GM21786 (cell line): ENCODE measurements at regions not wholly inside any gene's neighbourhood (a gene's known extent, or its start where the extent isn't known, plus 50 kb on each side); places are given as distances from the start of the nearest gene placed in this dataset.
A peak's percentile ranks its signal among the peaks of the same experiment; 100 is the strongest.

Source experiments
- ATAC-seq: cut with Tn5 transposase; IDR thresholded peaks from one replicate; pipeline ENCODE4 v1.9.1; 2021; ENCODE audit not compliant: unreplicated experiment

DNA sequence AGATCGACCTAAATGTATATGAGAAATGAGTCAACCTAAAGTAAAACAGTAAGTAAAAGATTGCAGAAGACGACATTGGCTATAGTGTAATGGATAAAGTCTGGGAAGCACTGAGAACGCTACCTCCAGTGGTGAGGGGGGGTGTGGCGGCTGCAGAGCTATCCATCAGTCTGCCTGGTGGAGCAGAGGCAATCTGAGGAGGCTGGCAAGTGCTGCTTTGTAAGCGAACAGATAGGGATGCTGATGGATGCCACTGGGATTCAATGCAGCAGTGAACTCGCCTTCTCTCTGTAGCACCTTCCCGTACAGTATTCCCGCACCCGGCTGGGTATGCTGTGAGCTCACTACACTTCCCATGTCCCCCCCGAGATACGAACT is 261.5 kb downstream of the NSG2 start:
- ATAC-seq = no peak

DNA sequence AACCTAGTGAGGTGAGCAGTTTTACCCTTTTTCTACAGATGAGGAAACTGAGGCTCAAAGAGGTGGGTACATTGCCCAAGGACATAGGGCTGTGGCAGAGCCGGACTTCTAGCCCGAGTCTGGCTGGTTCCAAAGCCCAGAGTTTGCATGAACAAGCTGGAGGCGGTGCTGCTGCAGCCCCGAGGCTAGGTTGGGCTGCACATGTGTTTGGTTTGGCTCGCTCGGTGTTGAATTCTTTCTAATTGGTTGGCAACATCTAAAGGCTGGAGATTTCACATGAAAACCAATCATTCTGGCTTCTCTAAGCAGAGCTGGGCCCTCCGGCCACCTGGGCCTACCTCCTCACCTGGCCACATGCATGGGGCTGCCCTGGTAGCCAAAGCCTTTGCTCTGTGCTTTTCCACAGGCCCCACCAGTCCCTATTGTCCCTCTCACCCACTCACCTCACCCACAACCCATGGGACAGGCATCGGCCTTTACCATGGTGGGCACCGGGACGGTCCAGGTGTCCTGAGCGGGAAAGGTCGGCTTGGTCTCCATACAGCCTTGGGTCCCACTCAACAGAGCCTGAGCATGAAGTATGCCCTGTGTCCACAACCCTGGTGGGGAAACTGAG is 262.3 kb downstream of the NSG2 start:
- ATAC-seq = no peak

DNA sequence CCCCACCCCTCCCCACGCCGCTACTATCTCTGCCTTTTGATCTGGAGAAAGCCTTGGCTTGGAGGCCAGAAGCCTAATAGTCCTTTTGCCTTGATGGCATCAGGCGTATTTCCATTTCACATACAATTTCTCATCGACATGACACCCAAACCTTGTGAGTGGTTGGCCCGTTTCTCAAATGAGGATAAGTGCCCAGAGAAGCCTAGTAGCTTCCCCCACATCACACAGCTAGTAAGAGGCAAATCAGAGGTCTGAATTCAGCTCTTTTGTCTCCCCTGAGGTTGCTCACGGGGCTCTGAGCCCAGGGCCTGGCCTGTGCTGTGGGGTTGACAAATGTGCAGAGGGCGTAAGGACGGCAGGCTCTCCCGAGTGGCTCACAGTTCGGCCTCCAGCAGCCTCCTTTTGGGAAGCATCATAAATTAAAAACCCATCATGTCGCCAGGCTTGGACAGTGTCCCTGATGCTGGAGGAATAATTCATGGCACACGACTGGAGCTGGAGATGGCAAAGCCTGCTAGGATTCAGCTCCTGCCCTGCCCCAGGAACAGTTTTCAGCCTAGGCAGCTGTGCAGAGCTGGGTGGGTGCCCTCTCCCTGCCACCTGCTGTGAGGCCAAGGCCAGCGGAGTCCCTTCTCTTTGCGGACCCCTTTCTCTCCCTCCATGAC is 263.8 kb downstream of the NSG2 start:
- no peak for ATAC-seq

DNA sequence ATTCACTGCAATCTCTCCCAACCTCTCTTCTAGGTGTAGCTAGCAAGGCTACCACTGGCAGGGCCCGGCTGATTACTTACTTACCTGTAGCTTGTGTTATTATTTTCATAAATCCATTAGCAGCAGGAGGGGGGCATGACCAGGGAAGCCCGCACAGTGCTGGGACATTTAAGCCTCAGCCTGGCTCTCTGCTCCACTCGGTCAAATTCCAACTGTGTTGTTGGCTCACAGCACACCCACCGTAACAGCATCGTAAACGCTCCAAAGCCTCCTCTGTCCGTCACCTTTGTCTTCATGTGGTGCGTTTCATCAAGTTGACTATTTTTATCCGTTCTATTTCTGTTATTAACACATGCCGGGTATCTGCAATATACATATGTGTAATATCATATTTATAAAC is 264.7 kb downstream of the NSG2 start:
- ATAC-seq = no peak

DNA sequence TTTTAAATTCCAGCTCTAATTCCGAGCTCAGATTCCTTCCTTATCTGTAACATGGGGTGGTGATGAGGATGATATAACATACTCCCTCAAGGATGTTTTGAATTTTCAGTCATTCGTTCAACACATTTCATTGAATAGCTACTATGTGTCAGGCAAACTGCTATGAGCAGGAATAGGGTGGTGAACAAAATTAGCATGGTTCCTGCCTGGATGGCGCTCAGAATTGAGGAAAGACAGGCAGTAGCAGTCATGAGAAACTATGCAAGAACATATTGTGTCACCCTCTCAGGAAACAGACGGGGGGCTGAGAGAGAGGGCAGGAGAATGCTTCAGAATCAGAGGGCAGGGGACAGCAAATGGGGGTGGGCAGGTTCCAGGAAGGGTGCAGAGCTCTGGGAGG is 265.2 kb downstream of the NSG2 start:
- ATAC-seq = no peak

DNA sequence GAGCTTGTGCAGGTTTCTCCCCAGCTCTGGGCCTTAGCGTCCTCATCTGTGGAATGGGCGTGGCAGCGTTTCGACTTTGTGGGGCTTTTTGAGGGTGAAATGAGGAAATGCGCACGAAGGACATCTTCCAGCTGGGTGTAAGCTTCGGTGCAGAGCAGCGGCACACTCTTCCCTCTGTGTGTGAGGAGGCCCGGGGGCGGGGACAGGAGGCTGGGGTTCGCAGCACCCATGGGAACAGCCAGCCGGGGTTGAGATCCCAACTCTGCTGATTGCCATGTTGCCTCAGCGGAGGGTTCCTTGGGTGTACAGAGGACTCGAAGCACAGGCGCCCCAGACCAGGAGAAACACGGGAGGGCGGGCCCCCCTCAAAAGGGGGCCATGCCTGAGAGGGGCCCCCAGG is 265.6 kb downstream of the NSG2 start:
- no peak for ATAC-seq

DNA sequence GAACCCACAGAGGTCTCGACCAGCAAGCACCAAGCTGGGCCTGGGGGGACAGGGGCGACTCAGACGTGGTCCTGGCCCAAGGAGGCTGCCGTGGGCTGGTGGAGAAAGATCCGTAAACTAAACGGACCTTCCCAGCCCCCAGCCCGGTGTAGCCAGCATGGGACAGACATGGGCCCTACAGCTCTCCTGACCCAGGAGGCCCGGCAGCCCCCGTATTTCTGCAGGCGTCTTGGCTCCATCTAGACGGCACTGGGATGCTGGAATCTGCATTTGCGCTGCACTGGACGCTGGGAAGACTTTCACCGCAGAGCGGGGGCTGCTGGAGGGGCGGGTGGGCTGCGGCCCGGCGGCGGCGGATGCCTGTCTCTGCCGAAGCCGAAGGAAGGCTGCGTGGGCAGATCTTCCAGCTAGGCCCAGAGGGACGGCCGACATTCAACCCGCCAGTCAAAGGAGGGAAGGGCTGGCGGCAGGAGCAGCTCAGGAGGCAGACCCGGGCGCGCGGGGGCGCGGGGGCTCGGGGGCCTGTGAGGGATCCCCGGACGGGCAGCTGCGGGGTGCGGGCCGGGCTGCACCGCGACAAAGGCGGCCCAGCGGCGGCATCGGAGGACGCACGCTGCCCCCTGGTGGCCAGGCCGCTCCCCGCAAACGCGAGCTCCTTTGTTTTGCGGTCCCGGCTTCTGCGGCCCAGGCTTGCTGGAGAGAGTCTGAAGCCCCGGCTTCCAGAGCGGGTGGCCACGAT is 266.2 kb downstream of the NSG2 start:
- ATAC-seq = peak; percentile 67

DNA sequence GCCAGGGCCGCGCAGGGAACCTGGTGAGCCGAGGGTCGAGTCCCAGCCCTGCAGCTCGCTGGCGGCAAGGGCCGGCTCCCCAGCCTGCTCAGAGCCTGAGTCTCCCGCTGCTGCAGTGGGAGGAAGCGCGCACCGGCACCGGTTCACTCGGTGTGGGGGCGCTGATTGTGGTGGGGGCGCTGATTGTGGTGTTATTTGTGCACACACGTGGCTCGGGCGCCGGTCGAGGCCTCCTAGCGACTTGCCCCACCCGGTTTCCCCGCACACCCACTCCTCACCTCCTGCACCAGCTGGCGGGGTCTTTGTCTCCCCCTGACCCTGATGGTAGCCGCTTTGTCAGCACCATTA is 266.7 kb downstream of the NSG2 start:
- no peak for ATAC-seq

DNA sequence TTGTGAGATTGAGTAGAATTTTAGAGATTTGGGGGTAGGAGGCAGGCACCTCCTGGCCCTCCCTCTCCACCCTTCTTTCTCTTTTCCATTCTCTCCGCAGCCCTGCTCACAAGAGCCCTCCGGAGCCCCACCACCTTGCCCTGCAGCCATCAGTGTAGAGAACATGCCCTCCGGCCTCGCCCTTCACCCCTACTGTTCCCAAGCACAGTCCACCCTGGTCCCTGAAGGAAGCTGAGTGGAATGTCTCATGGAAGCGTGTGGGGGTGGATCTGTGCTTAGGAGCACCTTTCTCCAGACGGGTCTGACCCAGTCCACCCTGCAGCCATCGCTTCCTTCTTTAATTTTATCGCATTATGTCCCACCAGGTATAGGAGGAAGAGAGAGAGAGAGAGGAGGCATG is 267.1 kb downstream of the NSG2 start:
- ATAC-seq = no peak

DNA sequence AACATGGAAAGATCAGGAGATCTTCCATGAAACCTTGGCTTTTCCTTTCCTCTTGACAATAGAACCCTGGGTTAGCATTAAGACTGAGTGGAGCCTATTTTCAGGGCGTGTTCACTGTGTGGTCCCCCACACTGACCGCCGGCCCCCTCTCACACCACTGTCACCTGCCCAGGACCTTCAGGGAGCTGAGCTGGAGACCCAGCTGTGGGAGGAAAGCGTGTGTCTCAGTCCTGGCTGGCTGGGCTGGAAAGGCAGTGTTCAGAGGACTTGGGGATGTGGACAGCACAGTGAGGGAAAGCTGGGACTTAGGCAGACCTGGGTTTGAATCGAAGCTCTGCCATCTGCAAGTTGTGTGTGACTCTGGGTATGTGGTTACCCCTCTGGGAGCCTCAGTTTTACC is 268.1 kb downstream of the NSG2 start:
- ATAC-seq = no peak

DNA sequence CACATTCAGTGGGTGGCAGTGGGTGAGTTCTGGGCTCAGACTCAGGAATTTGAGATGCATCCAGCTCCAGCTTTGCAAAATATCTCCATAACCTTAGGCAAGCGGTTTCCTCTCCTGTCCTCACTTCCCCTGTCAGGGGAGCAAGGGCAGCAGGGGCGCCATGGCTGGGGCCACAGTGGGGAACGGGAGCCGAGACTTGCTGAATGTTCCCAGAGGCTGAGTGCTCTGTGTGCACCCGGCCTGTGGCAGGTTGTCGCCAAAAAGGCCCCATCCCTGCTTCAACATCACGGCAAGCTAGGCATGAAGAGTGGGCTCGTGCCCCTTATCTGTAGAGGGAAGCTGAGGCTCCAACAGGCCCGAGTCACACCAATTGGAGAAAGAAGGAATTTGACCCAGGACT is 268.8 kb downstream of the NSG2 start:
- ATAC-seq = no peak

DNA sequence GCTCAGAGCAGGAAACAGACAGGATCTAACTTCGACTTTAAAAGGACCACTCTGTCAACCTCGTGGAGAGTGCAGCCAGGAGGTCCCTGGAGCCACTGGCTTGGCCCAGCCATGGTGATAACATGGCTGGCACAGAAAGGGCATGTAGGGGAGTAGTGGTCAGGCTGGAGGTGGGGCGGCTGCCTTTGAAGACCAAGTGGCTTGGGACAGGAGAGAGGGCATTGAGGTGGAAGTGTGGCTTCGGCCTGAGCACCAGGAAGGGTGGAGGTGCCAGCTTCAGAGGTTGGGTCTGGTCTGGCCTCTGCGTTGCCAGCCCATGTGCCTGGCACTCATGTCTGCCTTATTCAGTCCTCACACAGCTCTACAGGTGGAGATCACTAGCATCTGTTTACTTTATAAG is 270.0 kb downstream of the NSG2 start:
- ATAC-seq = no peak

DNA sequence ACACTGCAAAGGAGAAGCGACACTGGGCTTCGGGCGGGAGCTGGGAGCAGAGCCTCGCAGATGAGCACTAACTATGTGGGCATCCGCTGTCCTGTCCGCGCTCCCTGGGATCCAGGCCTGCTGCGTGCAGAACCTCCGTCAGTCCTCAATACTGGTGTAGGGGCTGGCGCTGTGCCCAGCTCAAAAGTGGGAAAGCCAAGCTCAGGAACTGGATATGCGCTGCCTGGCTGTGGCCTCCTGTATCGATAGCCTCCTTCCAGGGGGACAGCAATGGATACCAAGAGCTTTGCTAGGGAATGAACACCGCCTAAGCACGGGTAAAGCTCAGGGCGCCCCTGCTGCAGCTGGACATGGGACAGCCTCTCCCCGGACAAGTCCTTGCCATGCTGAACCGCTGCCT is 270.4 kb downstream of the NSG2 start:
- no peak for ATAC-seq

DNA sequence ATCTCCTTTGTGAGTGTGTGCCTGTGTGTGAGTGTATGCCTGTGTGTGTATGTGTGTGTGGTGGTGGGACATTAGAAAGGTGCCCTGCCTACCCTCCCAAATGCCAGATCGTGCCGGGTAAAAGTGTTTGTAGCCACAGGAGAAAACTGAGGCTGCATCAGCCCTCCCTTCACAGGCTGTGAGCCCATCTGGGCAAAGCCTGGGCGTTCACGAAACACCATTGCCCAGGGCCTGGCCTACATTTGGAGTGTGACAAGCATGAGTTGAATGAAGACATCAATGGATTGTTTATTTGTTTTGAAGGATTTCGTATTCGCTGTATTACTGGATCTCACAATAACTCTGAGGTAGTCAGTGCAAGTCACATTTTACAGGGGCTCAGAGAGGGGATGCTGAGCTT is 270.8 kb downstream of the NSG2 start:
- no peak for ATAC-seq

DNA sequence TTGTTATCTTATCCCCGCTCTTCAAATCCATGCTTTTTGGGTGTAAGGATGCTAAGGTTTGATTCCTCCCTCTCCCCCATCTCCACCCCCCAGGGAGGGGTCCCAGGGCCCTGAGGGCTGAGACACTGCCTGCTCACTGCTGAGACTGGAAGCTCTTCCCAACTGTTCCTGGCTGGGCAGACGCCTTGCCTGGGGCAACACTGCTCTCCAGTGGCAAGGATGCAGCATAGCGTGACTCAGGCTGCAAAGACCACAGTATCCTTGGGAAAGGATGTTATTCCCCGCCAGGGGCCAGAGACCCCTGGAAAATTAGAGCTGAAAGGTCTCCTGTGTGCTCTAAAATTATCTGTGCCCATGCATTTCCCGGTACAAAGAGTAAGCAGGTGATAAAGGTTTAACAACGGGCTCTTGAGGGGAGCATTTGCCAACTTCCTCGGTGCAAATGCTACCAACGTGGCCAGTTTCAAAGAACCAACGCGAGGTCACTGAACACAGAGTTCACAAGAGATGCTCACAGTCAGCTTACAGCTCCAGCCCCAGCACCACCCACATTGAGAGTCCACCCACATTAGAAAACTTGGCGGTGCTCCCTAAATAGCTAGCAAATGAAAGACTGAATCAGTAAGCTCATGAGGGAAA is 271.9 kb downstream of the NSG2 start:
- ATAC-seq = no peak

DNA sequence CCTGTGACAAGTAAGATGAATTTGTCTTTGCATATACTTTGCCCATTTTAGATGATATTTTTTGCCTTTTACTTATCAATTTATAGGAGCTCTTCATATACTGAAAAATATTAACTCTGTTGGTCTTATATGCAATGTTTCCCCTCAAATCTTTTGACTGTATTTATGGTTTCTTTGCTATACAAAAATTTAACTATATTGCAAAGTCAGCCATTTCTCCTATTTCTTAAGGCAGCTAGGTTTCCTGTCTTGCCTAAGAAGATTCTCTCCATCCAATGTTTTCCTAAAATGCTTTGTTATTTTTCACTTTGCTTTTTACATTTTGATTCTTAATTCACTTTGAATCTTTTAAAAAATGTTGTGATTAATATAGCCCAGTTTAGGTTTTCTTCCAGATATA is 273.1 kb downstream of the NSG2 start:
- ATAC-seq = no peak

DNA sequence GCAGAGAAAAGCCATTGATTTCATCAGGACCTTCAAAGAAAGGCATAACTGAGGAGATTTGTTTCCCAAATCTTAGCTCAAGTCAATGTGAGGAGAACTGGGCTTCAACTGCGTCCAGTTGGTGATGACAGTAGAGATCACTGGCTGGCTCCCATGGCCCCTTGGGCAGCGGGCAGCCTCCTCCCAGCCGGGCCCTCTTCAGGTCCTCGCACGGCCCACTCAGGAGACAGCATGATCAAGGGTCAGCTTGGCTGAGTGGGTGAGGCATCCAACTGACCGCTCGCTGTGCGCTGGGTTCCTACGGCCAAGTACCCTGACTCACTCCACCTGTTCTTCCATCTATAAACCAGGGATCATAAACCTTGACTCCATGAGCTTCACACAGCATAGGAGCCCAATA is 274.0 kb downstream of the NSG2 start:
- ATAC-seq = no peak

DNA sequence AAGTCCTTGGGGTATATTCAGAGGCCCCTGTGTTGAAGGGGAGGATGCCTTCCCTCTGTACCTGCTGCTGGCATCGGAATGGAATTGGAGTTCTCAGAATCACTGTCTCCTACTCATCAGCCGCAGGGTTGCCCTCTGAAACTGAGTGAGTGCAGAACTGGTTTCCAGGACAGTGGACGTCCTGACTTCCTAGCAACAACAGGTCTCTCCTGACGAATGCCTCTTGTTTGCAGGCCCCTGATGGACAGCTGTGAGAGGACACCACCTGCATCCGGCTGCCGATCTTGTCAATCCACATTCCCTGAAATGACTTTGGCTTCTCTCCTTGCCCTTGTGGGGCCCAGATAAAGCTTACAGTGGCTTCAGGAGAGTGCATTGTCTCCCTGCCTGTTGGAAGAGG is 274.5 kb downstream of the NSG2 start:
- no peak for ATAC-seq

DNA sequence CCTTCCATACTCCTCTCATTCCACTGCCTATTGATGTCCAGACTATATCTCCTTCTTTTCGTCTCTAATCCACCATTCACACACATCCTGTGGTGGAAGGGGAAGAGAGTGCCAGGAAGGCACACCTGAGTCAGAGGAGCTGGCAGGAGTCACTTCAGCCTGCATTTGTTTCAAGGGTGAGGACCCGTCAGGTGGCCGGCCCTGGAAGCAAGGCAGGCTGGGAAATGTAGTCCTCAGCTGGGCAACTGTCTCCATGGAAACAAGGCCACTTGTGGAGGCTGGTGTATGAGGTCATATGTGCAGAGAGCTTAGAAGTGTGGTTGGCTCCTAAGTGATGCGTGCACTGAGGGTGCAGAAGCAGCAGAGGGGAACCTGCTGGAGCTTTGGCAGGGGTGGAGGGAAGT is 278.4 kb downstream of the NSG2 start:
- ATAC-seq = no peak

DNA sequence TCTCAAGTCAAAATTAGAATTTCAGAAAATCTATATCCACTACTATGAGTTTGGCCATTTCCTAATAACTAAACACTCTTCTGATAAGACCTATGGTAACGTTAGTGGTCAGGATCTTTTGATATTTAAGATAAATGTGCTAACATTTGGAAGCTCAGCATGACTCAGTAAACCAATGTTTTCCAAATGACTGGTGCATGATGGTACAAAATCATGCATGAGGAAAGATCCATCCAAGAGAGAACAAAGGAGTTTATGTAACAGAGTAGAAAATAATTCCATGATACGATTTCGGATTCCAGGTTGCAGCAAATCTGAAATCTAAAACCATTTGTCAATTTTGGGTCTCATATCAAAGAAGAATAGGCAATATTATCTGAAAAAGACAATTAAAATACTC is 279.2 kb downstream of the NSG2 start:
- ATAC-seq = no peak

DNA sequence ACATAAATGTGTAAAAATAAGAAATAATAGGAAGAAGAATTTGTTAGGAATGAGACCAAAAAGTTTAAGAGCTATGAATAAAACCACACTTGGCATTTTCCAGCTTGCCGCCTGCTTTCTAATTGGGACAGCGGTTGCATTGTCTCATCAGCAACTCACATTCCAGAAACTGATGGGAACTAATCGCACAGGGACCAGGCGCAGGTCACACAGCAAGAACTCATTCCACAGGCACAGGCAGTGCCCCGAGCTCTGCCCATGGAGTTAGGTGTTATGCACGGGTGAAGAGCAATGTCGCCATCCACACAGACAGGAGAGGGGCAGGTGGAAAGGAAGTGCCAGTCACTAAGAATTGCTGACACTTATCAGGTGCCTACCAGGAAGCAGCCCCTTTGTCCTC is 279.9 kb downstream of the NSG2 start:
- no peak for ATAC-seq

DNA sequence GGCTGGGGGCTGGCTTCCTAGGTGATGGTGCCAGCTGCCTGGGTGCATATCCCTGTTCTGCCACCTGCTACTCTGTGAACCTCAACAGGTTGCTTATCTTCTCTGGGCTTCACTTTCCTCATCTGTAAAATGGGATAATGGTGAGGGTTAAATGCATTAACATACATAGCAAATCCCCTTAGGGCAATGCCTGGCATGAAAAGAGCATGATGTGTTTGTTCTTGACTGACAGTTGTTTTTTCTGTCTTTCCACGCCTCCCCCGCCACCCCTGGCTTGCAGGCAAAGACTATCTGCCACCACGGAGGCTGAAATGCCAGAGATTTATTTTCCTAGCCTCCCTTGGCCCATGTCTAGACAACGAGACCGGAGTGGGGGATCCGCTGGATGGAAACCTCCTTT is 280.5 kb downstream of the NSG2 start:
- no peak for ATAC-seq
